Superior temporal gyrus (tissue), 1 donor: ENCODE measurements at regions not wholly inside any gene's neighbourhood (a gene's known extent, or its start where the extent isn't known, plus 50 kb on each side); places are given as distances from the start of the nearest gene placed in this dataset.
"Not testable (repeated sequence)": the region's sequence is repeated elsewhere in the genome, so short reads cannot be mapped to it uniquely, and the experiment has no call there.

Experiments
- DNase-seq: peaks from one replicate; pipeline ENCODE4 v3.0.0-alpha.2; 2016; ENCODE audit errors: extremely low spot score

DNA sequence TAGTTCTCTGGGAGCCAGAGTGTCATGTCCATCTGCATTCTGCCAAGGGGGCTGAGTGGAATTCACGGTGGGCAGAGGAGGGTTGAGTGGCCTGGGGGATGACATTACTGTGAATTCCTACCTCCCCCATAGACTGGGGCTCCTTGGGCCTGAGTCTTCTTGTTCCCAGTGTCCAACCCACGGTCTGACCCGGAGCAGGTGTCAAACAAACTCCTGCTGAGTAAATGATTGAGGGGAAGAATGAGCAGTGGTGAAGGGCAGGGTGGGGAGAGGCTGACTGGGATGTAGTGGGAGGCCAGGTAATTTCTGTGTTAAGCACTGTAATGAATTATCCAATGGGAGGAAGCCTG is 597.6 kb downstream of the MATN1 start:
- no peak for DNase-seq

DNA sequence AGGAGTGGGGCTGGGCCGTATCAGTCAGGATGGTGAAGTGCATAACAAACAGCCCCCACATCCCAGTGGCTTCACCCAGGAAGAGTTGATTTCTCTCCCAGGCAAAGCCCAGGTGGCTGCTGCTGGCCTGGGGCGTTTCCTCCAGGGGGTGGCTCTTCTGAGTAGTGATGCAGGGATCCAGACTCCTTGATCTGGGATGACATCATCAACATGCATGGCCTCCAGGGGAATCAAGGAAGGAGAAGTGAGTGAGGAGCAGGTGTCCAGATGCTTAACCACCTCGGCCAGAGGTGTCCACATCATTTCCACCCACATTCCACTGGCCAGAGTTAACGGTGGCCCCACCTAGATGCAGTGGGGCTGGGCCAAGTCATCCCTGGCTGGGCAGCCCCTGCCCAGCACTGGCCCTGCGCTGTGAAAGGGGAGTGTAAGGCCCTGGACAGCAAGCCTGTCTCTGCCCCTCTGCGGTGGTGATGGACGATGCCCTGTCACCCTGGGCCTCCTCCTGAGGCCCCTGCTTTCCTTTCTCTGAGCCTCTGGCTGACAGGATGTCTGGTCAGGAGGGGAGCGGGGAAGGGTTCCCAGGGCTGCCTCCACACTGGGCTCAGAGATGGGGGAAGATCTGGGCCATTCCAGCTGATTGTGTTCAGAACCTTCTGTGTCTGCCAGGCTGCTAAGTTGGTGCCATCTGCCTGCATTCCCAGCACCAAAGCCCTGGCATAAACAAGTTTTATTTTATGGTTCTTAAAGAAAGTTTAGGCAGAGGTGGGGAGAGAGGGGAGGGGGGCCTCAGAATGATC is 598.2 kb downstream of the MATN1 start:
- DNase-seq: no peak

DNA sequence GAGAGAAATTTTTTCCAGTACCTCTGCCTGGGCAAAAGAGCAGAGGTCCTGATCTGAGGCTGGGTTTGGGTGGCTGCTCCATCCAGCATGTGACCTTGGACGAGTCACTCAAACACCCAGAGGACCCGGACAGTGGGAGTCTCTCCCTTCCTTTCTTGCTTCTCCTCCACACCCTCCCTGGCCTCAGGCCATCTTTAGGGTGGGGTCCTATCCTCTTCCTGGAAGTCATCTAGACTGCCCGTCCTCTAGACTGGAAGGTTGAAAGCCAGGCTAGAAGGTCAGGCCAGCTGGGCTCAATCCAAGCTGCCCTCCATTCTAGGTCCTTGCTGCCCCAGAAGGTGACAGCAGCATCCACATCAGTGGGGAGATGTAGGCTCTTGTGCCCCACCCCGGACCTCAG is 599.5 kb downstream of the MATN1 start:
- no peak for DNase-seq

DNA sequence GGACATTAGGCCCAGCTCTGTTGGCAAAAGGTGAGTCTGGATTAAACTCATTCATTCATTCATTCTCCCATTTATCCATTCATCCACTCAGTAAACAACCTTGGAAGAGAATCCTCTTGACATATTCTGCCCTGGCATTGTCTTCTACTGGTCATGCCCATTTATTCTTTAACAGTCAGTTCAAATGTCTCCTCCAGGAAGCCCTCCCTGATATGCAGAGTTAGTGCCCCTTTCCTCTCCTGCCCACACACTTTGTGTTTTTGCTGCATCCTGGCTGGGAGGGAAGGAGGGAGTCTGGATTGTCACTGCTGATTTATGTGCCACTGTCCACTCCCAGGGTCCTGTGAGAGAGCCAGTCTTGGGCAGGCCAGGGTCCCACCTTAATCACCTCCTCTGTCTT is 600.3 kb downstream of the MATN1 start:
- no peak for DNase-seq

DNA sequence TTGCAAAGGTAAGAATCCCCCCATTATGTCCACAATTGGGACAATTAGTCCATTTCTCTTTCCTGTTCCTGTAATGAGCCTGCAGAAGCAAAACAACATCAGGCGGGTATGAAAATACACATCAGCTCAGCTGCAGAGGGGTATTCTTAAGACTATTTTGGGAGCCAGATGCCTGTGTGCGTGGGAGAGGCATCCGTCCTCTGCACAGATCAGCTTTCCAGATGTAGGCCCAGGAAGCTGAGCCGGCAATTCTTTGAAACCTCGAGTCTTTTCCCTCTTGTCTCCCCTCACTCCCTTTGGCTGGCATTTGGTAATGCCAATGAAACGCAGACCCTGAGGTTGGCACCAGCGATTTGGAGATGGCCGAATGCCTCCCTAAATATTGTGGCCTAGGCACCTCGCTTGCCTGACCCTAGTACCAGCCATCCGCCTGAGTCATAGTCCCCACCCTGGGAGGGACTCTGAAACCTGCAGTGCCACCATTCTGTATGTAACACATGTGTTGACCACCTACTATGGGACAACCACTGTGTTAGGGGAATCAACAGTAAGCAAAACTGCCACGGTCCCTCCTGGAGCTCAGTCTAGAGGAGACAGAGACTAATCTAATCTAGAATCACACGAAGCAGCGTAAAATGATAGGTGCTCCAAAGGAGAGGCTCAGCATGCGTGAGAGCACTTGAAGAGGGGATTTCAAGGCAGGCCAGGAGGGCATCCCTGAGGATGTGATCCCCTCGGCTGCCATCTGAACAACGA is 603.0 kb downstream of the MATN1 start:
- DNase-seq: no peak

DNA sequence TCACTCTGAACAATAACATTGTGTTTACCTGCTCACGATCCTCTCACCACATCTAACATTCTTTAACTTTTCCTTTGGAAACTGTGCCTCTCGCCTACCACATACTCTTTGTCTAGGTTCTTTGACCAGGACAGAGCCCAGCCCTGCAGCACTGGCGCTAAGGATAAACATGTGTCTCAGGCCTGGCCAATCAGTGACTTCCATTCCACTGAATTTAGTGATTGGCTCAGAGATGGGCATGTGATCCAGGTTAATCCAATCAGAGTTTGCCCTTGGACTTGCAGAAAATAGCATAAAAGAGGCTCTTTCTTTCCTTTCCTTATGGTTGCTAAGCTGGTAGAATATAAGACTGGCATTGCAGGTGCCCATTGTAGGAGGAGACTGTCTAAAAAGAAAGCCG is 605.7 kb downstream of the MATN1 start:
- no peak for DNase-seq

DNA sequence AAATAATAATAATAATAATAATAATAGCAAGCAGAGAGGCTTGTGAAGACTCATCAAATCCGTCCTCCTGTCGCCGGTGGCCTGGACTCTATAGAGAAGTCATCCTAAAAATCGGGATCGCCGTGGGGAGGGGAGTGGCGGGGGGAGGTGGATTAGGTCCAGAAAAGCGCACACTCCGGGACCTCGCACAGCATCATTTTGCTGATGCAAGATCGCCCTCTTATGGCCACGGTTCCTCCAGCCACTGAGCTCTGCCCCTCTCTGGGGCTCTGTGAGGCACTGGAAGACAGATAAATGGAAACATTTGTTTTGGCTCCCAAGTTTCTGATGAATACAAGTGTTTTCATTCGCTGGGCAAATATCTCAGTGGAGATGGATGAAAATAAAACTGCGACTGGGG is 612.0 kb downstream of the MATN1 start:
- DNase-seq: peak; percentile 73

DNA sequence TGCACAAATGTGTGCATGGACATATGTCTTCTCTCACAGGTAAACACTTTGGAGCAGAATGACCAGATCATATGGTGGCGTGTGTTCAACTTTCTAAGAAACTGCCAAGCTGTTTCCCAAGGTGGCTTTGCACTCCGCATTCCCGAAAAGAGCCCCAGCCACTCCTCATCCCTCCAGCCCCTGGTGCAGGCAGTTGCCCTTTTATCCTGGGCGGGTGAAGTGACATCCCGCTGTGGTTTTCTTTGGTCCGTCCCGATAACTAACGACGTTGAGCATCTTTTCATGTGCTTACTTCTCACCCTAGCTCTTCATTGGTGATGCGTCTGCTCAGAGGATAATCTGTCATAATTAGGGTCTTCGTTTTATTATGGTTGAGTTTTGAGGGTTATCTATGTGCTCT is 612.5 kb downstream of the MATN1 start:
- no peak for DNase-seq

DNA sequence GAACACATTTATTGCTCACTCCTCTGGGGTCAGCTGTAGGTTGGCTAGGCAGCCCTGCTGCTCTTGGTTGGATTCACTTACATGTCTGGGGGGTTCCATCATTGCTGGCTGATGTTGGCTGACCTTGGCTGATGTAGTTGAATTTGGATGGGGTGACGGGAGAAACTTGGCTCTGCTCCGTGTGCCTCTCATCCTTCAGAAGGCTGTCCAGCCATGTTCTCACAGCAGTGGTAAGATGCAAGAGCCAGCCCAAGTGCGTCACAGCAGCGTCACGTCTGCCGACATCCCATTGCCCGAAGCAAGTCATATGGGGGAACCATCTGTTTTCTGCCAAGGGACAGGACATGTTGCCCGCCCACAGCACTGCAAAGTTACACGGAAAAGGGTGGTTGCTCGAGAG is 613.5 kb downstream of the MATN1 start:
- DNase-seq: no peak

DNA sequence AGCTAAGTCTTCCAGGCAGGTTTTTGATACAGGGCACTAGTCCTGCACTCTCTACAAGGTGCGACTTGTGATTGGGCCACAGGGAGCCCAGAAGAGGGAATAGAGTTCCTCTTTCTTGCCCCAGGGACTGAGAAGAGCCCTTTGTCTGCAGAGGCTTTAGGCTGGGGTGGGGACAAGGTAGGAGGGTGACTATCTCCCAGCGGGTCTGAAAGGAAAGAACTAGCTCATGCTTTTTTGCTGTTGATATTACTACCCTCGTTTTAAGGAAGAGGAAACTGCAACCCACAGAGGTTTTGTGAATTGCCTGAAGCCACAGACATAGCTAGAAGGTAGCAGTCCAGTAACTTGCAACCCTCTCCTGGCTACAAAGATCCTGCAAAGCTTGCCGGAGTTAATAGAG is 615.2 kb downstream of the MATN1 start:
- no peak for DNase-seq

DNA sequence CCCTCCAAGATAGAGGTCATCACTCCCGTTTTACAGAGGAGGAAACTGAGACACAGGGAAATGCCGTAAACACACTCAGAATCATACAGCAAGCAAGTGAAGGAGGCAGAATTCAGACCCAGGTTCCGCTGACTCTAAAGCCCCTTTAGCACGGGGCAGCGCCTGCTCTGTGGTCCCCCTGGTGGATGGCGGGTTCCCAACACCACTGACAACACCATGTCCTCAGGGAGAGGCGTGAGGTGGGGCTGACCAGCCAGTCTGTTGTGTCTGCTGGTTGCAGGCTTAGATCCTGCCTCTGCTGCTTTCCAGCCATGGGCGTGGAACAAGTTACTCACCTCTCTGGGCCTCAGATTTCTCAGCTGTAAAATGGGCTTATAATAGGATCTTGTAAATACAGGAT is 617.3 kb downstream of the MATN1 start:
- no peak for DNase-seq

DNA sequence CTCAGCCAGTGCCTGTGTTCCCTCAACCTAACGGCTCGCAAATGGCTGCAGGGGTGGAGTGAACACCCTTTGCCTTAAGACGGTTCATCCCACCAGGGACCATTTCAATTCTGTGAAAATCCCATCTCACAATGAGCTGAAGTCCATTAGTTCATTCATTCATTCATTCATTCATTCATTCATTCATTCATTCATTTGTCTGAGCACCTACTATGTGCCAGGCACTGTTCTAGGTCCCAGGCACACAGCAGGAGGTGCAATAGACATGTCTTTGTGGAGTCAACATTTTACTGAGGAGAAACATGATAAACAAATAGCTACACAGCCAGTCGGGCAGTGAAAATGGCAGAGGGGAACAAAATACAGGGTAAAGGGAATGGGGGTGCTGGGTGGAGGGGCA is 618.8 kb downstream of the MATN1 start:
- DNase-seq: no peak

DNA sequence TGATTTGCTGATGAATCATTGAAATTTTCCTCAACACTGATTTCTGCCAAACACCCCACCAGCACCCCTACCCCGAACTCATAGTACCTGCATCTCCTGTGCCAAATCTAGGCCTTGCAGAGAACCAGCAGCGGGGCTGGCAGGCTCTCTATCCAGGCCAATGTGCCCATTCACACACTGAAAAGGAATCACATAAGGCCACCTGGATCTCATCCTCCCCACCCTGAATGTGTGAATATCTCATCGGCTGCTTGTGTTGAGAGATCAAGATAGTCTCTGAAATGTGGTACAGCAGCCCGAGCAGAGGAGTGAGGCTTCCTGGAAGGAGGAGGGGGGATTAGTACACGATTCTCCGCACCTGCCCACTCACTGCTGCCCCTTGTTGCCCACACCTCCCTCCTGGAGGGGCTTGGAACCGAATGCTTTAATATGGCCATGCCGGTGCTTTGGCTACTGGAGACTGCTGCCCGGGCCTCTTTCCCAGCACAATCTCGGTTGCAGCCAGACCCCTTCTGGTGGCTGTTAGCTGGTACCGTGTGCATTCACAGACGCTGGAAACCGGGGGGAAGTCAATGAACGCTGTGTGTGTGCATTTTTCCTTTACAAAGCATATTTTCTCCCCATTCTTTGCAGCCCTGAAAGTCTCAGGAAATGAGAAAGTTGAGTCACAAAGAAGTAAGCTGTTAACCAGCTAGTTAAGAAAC is 619.5 kb downstream of the MATN1 start:
- DNase-seq: no peak

DNA sequence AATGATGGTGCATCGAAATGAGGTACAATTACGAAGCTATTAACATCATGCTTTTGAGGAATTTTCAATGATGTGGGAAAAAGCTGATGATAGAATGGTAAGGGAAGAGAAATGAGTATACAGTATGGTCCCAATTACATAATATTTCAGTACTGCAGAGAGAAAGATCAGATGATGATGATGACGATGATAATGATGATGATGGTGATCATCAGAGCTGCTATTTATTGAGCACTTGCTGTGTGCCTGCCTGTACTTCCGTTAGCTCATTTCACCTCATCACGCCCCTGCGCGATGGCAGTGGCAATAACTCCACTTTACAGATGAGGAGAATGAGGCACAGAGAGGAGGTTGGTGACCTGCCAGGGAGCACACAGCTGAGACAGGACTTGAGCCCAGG is 620.8 kb downstream of the MATN1 start:
- DNase-seq: no peak

DNA sequence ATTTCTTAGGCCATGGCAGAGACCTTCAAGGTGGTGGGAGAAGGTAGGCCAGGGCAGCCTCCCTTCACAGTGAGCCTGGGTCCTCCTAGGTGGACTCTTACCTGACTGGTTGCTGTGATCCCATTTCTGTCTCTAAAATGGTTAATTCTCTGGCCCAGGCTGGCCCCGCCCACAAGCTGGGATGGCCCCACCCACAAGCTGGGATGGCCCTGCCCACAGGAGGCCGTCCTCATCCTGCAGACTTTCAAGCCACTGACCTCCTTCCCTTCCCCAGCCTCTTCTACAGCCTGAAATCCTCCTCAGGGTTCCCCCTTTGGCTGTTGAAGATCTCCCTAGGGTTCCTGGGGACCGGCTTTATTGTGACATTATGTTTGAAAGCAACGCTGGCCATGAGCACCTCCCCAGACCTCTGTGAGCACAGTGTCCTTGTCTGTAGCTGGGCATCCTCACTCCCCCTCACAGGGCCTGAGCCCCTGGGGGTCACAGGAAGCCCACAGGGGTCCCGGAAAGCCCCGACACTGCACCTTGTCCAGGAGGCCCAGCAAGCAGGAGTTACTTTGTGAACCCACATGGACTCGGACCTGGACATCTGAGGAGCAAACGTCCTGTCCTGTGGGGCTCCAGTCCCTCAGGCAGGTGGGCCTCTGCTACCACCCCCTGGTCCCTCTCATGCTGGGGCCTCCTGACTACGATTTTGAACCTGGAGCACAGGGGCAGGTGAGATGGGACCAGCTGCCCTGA is 621.7 kb downstream of the MATN1 start:
- DNase-seq: no peak

DNA sequence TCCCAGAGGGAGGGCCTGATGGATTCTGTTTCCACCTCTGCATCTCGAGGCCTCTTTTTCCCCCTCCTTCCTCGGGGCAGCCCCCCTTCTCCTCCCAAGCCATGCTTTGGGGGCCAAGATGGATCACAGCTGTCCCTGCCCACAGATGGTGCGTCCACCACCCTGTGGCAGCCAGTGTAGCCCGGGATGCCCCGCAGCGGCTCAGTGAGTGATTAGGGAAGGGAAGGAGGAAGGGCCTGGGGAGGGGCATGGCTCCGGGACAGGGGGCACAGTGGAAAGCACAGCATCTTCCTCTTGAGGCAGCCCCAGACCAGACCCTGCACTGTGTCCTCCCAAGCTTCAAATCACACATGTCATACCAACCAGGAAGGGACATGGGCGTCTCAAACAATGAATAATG is 622.4 kb downstream of the MATN1 start:
- no peak for DNase-seq

DNA sequence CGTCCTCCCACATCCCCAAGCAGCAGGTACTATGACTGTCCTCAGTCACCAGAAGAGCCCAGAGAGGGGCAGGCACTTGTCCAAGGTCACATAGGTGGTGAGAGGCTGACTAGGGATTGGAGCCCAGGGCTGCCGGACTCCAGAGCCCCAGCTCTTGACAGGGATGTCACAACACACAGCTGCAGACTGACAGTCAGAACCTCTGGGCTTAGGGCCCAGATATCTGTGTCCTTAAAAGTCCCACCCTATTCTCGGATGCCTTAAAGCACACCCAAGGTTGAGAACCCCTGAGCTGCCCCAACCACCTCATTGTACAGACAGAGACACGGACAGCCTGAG is 622.9 kb downstream of the MATN1 start:
- DNase-seq: no peak

DNA sequence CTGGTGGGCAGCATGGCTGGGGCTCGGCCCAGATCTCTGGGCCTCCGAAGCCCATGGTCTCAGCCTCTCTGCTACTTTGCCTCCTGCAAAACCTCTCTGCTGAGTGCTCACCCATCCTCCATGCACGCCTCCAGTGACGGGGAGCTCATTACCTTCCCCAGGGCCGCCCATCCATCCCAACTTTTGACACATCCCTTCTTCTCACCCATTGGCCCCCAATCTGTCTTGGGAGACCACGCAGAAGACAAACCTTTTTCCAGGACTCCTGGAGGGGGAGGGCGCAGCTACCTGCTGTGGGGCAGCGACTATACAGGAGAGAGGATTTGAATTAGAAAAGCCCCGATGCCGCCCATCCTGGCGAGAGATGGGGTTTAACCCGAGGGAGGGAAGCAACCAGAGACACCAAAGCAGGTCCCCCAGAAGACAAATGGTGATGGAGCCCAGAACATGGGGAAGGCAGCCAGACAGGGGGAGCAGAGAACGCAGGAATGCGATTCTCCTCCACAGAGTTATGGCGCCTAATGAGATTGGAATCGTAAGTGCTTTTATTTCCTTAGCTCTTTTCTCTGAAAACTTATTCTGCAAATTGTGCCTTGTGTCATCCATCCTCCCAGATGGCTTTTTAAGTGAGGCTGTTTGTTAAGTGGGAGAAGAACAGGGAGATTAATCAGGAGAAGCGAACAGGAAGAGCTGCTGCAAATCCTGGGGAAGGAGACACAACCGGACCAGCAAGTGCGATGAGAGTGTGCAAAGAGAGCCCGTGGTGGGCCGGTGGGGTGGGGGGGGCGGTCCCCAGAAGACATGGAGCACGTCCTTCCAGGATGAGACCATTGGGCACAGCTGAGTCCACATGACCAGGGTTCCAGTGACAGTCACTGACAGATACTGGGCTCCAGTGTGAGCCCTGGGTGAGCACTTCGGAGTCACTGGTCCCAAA is 623.5 kb downstream of the MATN1 start:
- DNase-seq: no peak

DNA sequence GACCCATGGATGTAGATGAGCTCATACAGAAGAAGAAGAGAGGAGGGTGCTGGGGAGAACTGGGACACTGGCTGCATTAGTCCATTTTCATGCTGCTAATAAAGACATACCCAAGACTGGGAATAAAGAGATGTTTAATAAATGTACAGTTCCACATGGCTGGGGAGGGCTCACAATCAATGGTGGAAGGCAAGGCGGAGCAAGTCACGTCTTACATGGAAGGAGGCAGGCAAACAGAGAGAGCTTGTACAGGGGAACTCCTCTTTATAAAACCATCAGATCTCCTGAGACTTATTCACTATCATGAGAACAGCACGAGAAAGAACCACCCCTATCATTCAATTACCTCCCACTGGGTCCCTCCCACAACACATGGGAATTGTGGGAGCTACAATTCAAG is 625.5 kb downstream of the MATN1 start:
- DNase-seq: not testable (repeated sequence)

DNA sequence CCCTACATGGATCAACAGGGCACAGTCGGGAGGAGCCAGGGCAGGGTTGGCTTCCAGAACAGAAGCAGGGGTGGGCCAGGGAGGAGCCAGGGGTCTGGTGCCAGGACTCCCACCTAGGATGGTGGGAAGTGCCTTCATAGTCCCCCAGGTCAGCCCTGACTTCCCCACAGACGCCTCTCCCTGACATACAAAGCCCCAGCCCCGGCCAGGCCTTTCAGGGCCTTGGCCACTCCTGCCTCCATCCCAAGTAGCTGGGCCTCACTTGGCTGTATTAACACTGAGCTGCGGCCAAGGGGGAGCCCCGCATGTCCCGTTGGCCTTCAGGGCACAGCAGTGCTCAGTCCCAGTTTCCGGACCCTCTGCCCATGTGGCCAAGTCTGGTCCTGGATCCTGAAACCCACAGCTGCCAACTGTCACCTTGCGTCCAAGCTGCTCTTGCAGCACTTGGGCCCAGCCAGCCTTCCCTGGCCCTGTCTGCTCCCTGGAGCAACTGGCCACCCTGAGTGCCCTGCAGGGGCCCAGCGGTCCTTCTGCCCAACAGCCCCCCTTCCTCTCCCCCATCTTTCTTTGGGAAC is 627.8 kb downstream of the MATN1 start:
- DNase-seq: no peak

DNA sequence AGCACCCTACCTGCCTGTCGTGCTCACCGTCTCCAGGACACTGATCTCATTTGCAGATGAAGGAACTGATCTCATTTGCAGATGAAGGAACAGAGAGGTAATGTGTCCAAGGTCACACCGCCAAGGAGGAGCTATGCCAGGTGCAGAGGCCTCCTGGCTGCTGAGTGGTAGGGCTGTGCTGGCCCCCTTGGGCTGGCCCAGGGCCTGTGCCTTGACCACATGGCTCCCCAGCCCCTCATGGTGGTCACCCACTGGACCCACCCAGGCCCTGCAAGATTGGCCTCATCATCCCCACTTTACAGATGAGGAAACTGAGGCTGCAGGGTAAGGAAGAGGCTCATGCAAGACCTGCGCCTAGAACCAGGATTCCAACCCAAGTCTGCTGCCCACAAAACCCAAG is 628.3 kb downstream of the MATN1 start:
- no peak for DNase-seq
